ENCODE measurements at regions not wholly inside any gene's neighbourhood (a gene's known extent, or its start where the extent isn't known, plus 50 kb on each side); places are given as distances from the start of the nearest gene placed in this dataset.

DNA sequence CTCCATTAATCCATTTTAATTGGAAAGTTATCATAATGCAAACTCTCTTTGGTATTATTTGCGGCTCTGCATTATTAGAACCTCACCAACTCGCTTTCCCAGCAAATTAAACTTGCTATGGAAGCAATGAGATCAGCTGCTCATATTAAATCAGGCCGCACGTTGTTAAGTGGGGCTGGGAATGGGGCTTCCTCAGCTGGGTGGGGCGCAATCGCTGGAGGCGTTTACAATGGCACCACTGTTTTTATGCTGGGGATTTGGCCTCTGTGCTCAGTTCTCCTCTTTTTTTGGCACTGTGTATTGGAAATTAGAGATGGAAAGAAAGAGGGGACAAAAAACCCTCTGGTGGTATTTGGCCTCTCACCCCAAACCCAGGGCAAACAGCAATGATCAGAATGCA, 72.2 kb downstream of the RPLP1 start:
- TF ChIP-seq, protein P1, sequence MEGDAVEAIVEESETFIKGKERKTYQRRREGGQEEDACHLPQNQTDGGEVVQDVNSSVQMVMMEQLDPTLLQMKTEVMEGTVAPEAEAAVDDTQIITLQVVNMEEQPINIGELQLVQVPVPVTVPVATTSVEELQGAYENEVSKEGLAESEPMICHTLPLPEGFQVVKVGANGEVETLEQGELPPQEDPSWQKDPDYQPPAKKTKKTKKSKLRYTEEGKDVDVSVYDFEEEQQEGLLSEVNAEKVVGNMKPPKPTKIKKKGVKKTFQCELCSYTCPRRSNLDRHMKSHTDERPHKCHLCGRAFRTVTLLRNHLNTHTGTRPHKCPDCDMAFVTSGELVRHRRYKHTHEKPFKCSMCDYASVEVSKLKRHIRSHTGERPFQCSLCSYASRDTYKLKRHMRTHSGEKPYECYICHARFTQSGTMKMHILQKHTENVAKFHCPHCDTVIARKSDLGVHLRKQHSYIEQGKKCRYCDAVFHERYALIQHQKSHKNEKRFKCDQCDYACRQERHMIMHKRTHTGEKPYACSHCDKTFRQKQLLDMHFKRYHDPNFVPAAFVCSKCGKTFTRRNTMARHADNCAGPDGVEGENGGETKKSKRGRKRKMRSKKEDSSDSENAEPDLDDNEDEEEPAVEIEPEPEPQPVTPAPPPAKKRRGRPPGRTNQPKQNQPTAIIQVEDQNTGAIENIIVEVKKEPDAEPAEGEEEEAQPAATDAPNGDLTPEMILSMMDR (IDR thresholded peaks at IDR 0.05; ENCODE audit: borderline replicate concordance, extremely low read depth, low read length, poor library complexity, severe bottlenecking), result no peak
- no peak for TF ChIP-seq EZH2 (IDR thresholded peaks at IDR 0.05; ENCODE audit: borderline replicate concordance, low read depth, low read length, severe bottlenecking)
